ENCODE measurements at regions not wholly inside any gene's neighbourhood (a gene's known extent, or its start where the extent isn't known, plus 50 kb on each side); places are given as distances from the start of the nearest gene placed in this dataset.

GRCh38 chr3:27639271-27639670 is 82.9 kb downstream of the EOMES start:
- TF ChIP-seq CTCF (IDR thresholded peaks at IDR 0.05) (no peak), TCF7 (CRISPR knock-in tag; IDR thresholded peaks at IDR 0.05; ENCODE audit: low read depth) (no peak), PRRX2 (CRISPR knock-in tag; IDR thresholded peaks at IDR 0.05) (no peak)
- TF ChIP-seq, protein P1, sequence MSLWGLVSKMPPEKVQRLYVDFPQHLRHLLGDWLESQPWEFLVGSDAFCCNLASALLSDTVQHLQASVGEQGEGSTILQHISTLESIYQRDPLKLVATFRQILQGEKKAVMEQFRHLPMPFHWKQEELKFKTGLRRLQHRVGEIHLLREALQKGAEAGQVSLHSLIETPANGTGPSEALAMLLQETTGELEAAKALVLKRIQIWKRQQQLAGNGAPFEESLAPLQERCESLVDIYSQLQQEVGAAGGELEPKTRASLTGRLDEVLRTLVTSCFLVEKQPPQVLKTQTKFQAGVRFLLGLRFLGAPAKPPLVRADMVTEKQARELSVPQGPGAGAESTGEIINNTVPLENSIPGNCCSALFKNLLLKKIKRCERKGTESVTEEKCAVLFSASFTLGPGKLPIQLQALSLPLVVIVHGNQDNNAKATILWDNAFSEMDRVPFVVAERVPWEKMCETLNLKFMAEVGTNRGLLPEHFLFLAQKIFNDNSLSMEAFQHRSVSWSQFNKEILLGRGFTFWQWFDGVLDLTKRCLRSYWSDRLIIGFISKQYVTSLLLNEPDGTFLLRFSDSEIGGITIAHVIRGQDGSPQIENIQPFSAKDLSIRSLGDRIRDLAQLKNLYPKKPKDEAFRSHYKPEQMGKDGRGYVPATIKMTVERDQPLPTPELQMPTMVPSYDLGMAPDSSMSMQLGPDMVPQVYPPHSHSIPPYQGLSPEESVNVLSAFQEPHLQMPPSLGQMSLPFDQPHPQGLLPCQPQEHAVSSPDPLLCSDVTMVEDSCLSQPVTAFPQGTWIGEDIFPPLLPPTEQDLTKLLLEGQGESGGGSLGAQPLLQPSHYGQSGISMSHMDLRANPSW (CRISPR knock-in tag; conservative IDR thresholded peaks at IDR 0.05; ENCODE audit: low read depth), result no peak
- TF ChIP-seq, protein P2, sequence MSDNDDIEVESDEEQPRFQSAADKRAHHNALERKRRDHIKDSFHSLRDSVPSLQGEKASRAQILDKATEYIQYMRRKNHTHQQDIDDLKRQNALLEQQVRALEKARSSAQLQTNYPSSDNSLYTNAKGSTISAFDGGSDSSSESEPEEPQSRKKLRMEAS (CRISPR knock-in tag; IDR thresholded peaks at IDR 0.05), result no peak
- TF ChIP-seq, protein P3, sequence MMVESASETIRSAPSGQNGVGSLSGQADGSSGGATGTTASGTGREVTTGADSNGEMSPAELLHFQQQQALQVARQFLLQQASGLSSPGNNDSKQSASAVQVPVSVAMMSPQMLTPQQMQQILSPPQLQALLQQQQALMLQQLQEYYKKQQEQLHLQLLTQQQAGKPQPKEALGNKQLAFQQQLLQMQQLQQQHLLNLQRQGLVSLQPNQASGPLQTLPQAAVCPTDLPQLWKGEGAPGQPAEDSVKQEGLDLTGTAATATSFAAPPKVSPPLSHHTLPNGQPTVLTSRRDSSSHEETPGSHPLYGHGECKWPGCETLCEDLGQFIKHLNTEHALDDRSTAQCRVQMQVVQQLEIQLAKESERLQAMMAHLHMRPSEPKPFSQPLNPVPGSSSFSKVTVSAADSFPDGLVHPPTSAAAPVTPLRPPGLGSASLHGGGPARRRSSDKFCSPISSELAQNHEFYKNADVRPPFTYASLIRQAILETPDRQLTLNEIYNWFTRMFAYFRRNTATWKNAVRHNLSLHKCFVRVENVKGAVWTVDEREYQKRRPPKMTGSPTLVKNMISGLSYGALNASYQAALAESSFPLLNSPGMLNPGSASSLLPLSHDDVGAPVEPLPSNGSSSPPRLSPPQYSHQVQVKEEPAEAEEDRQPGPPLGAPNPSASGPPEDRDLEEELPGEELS (CRISPR knock-in tag; IDR thresholded peaks at IDR 0.05), result no peak
- TF ChIP-seq, protein P4, sequence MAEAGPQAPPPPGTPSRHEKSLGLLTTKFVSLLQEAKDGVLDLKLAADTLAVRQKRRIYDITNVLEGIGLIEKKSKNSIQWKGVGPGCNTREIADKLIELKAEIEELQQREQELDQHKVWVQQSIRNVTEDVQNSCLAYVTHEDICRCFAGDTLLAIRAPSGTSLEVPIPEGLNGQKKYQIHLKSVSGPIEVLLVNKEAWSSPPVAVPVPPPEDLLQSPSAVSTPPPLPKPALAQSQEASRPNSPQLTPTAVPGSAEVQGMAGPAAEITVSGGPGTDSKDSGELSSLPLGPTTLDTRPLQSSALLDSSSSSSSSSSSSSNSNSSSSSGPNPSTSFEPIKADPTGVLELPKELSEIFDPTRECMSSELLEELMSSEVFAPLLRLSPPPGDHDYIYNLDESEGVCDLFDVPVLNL (CRISPR knock-in tag; IDR thresholded peaks at IDR 0.05; ENCODE audit: borderline replicate concordance, low read depth), result no peak
- TF ChIP-seq, protein P5, sequence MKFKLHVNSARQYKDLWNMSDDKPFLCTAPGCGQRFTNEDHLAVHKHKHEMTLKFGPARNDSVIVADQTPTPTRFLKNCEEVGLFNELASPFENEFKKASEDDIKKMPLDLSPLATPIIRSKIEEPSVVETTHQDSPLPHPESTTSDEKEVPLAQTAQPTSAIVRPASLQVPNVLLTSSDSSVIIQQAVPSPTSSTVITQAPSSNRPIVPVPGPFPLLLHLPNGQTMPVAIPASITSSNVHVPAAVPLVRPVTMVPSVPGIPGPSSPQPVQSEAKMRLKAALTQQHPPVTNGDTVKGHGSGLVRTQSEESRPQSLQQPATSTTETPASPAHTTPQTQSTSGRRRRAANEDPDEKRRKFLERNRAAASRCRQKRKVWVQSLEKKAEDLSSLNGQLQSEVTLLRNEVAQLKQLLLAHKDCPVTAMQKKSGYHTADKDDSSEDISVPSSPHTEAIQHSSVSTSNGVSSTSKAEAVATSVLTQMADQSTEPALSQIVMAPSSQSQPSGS (CRISPR knock-in tag; IDR thresholded peaks at IDR 0.05; ENCODE audit: borderline replicate concordance, low read depth), result no peak
- TF ChIP-seq, protein P6, sequence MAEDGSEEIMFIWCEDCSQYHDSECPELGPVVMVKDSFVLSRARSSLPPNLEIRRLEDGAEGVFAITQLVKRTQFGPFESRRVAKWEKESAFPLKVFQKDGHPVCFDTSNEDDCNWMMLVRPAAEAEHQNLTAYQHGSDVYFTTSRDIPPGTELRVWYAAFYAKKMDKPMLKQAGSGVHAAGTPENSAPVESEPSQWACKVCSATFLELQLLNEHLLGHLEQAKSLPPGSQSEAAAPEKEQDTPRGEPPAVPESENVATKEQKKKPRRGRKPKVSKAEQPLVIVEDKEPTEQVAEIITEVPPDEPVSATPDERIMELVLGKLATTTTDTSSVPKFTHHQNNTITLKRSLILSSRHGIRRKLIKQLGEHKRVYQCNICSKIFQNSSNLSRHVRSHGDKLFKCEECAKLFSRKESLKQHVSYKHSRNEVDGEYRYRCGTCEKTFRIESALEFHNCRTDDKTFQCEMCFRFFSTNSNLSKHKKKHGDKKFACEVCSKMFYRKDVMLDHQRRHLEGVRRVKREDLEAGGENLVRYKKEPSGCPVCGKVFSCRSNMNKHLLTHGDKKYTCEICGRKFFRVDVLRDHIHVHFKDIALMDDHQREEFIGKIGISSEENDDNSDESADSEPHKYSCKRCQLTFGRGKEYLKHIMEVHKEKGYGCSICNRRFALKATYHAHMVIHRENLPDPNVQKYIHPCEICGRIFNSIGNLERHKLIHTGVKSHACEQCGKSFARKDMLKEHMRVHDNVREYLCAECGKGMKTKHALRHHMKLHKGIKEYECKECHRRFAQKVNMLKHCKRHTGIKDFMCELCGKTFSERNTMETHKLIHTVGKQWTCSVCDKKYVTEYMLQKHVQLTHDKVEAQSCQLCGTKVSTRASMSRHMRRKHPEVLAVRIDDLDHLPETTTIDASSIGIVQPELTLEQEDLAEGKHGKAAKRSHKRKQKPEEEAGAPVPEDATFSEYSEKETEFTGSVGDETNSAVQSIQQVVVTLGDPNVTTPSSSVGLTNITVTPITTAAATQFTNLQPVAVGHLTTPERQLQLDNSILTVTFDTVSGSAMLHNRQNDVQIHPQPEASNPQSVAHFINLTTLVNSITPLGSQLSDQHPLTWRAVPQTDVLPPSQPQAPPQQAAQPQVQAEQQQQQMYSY (CRISPR knock-in tag; IDR thresholded peaks at IDR 0.05), result no peak
- TF ChIP-seq, protein P7, sequence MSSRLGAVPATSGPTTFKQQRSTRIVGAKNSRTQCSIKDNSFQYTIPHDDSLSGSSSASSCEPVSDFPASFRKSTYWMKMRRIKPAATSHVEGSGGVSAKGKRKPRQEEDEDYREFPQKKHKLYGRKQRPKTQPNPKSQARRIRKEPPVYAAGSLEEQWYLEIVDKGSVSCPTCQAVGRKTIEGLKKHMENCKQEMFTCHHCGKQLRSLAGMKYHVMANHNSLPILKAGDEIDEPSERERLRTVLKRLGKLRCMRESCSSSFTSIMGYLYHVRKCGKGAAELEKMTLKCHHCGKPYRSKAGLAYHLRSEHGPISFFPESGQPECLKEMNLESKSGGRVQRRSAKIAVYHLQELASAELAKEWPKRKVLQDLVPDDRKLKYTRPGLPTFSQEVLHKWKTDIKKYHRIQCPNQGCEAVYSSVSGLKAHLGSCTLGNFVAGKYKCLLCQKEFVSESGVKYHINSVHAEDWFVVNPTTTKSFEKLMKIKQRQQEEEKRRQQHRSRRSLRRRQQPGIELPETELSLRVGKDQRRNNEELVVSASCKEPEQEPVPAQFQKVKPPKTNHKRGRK (CRISPR knock-in tag; IDR thresholded peaks at IDR 0.05; ENCODE audit: borderline replicate concordance), result no peak

All from WTC11 (cell line).